ENCODE measurements at regions not wholly inside any gene's neighbourhood (a gene's known extent, or its start where the extent isn't known, plus 50 kb on each side); places are given as distances from the start of the nearest gene placed in this dataset.

GRCh38 chr3:59464187-59464586 lies 414.4 kb upstream of the CFAP20DC start (continued):
- TF ChIP-seq REST (IDR thresholded peaks at IDR 0.05; ENCODE audit: unreplicated experiment), result no peak
- no peak for TF ChIP-seq NANOG (IDR thresholded peaks at IDR 0.05; ENCODE audit: borderline replicate concordance)
- no peak for TF ChIP-seq STAT1 (IDR thresholded peaks at IDR 0.05; ENCODE audit: unreplicated experiment)
- TF ChIP-seq CTCF (conservative IDR thresholded peaks at IDR 0.05; ENCODE audit: low read depth in 2 of 2), result no peak
- no peak for TF ChIP-seq JUNB (IDR thresholded peaks at IDR 0.05; ENCODE audit: unreplicated experiment)
- TF ChIP-seq EZH2phosphoT487 (IDR thresholded peaks at IDR 0.05; ENCODE audit: unreplicated experiment), result no peak
- no peak for TF ChIP-seq ZNF331 (CRISPR knock-in tag; IDR thresholded peaks at IDR 0.05; ENCODE audit: low read depth)

GRCh38 chr3:59463253-59463652 lies 413.4 kb upstream of the CFAP20DC start:
- Histone ChIP-seq H3K4me2 (no peak overlapping the region), H3K36me3 (ENCODE audit: insufficient read depth) (no peaks in the 10 kb centered on the region), H3K27me3 (ENCODE audit: insufficient read depth) (no peaks in the 10 kb centered on the region), H3F3A (replicated peaks; ENCODE audit: low read depth) (no peaks in the 10 kb centered on the region), H4K20me1 (replicated peaks; ENCODE audit: insufficient read depth) (no peaks in the 10 kb centered on the region), H3K27ac (ENCODE audit: low read depth) (no peak overlapping the region), H3K79me2 (replicated peaks; ENCODE audit: insufficient read depth) (no peaks in the 10 kb centered on the region), H3K9me2 (ENCODE audit: insufficient read depth) (peaks cover 10% of the 10 kb centered on the region; the same call in 1 of the 2 replicates), H3K4me3 (no peak overlapping the region), H3K4me1 (ENCODE audit: insufficient read depth) (no peaks in the 10 kb centered on the region), H2AFZ (no peak overlapping the region)
- Mint-ChIP-seq H3K27ac (no peak overlapping the region), H3K9me3 (peaks cover 8% of the 10 kb centered on the region), H3K36me3 (ENCODE audit: low read depth) (no peaks in the 10 kb centered on the region), H3K4me3 (no peak overlapping the region), H3K27me3 (ENCODE audit: insufficient read depth, low read depth, poor library complexity) (no peaks in the 10 kb centered on the region), H3K4me1 (no peaks in the 10 kb centered on the region)
- DNase-seq (ENCODE audit: low spot score) (no peak), ATAC-seq (no peak)
- TF ChIP-seq REST (IDR thresholded peaks at IDR 0.05; ENCODE audit: unreplicated experiment), result no peak
- TF ChIP-seq EZH2phosphoT487 (IDR thresholded peaks at IDR 0.05; ENCODE audit: unreplicated experiment), result no peak
- no peak for TF ChIP-seq ETS1 (IDR thresholded peaks at IDR 0.05)
- TF ChIP-seq ZNF331 (CRISPR knock-in tag; IDR thresholded peaks at IDR 0.05; ENCODE audit: low read depth), result no peak
- no peak for TF ChIP-seq STAT1 (IDR thresholded peaks at IDR 0.05; ENCODE audit: unreplicated experiment)
- TF ChIP-seq CREB1 (CRISPR knock-in tag; IDR thresholded peaks at IDR 0.05; ENCODE audit: low read depth), result no peak
- TF ChIP-seq ZNF114 (CRISPR knock-in tag; IDR thresholded peaks at IDR 0.05), result no peak
- TF ChIP-seq JUNB (IDR thresholded peaks at IDR 0.05; ENCODE audit: unreplicated experiment), result no peak
- no peak for TF ChIP-seq EZH2 (IDR thresholded peaks at IDR 0.05; ENCODE audit: low read depth, unreplicated experiment)
- TF ChIP-seq NANOG (IDR thresholded peaks at IDR 0.05; ENCODE audit: borderline replicate concordance), result no peak
- no peak for TF ChIP-seq CTCF (conservative IDR thresholded peaks at IDR 0.05; ENCODE audit: low read depth in 2 of 2)
